H1 (cell line): ENCODE measurements at regions not wholly inside any gene's neighbourhood (a gene's known extent, or its start where the extent isn't known, plus 50 kb on each side); places are given as distances from the start of the nearest gene placed in this dataset.

Experiments used
- CTCF ChIA-PET: fragments of 300-600 bp; sonication (Branson Sonifier 250); formaldehyde crosslinking; loops from one replicate; lab custom pipeline; 2021; ENCODE audit not compliant: partially characterized antibody; lab: Charles Lee
- POLR2A ChIA-PET: fragments of 300-600 bp; sonication (Branson Sonifier 250); formaldehyde crosslinking; loops from one replicate; lab custom pipeline; 2021; ENCODE audit warnings: inconsistent platforms; ENCODE audit not compliant: partially characterized antibody; lab: Charles Lee
- DNase-seq, 2 experiments: peaks; one replicate each; pipeline versions ENCODE4 v3.0.0 to v3.0.0-alpha.2; 2010 to 2022; ENCODE audit warnings: low spot score in 2 of 2, low read depth in 1 of 2, mixed read lengths in 1 of 2
- FAIRE-seq: peaks from 2 replicates; lab custom pipeline; 2011; peaks lifted over from hg19 to GRCh38; lab: Jason Lieb, UNC
- H2AFZ ChIP-seq: 2 replicates; pipeline ENCODE4 v1.8.1; 2012; ENCODE audit warnings: low read length, inconsistent platforms
- H2AK5ac ChIP-seq: 2 replicates; pipeline ENCODE4 v1.6.1; 2013; ENCODE audit warnings: low read depth, low read length
- H2BK120ac ChIP-seq: replicated peaks from 2 replicates; pipeline ENCODE3; 2013; ENCODE audit warnings: low read depth, low read length, inconsistent platforms
- H2BK12ac ChIP-seq: 2 replicates; pipeline ENCODE4 v1.6.1; 2013; ENCODE audit warnings: low read depth, low read length
- H2BK15ac ChIP-seq: 2 replicates; pipeline ENCODE4 v1.6.1; 2013; ENCODE audit warnings: low read length
- H2BK20ac ChIP-seq: 2 replicates; pipeline ENCODE4 v1.6.1; 2013; ENCODE audit warnings: low read length
- H2BK5ac ChIP-seq: 2 replicates; pipeline ENCODE4 v1.6.1; 2013; ENCODE audit warnings: low read depth, low read length
- H3K14ac ChIP-seq: 2 replicates; pipeline ENCODE4 v1.6.1; 2013; ENCODE audit warnings: inconsistent platforms; ENCODE audit not compliant: insufficient read length
- H3K18ac ChIP-seq: 2 replicates; pipeline ENCODE4 v1.6.1; 2013; ENCODE audit warnings: low read length; ENCODE audit errors: extremely low read depth
- H3K23ac ChIP-seq: 2 replicates; pipeline ENCODE4 v1.6.1; 2013; ENCODE audit warnings: inconsistent platforms; ENCODE audit not compliant: insufficient read length
- H3K23me2 ChIP-seq: 2 replicates; pipeline ENCODE4 v1.6.1; 2013; ENCODE audit warnings: low read depth, low read length
- H3K27ac ChIP-seq: 2 replicates; pipeline ENCODE4 v1.6.1; 2011; ENCODE audit warnings: low read depth, low read length, inconsistent platforms
- H3K27me3 ChIP-seq, 4 experiments: replicated peaks in 1 of 4; 1 replicate in 1 of 4; 2 replicates in 3 of 4; pipeline versions ENCODE4 v1.6.1 to v1.8.1; 2011 to 2013; ENCODE audit warnings: low read length in 3 of 4, mild to moderate bottlenecking in 3 of 4, inconsistent platforms in 2 of 4, mixed read lengths in 2 of 4, moderate library complexity in 1 of 4; ENCODE audit not compliant: control insufficient read depth in 3 of 4, insufficient read depth in 3 of 4; ENCODE audit errors: extremely low read depth in 1 of 4
- H3K36me3 ChIP-seq, 4 experiments: 2 replicates each; pipeline versions ENCODE4 v1.6.1 to v1.8.1; 2011 to 2013; ENCODE audit warnings: mild to moderate bottlenecking in 4 of 4, low read length in 3 of 4, moderate library complexity in 2 of 4, control low read depth in 1 of 4, inconsistent platforms in 1 of 4; ENCODE audit not compliant: insufficient read depth in 4 of 4, control insufficient read depth in 2 of 4
- H3K4ac ChIP-seq: replicated peaks from 2 replicates; pipeline ENCODE3; 2013; ENCODE audit warnings: low read length, low read depth, mixed read lengths, inconsistent platforms; ENCODE audit not compliant: insufficient read length
- H3K4me1 ChIP-seq, 4 experiments: replicated peaks in 1 of 4; 1 replicate in 1 of 4; 2 replicates in 3 of 4; pipeline versions ENCODE4 v1.6.1 to v1.8.1; 2011 to 2013; ENCODE audit warnings: low read length in 3 of 4, inconsistent platforms in 2 of 4, mixed read lengths in 1 of 4; ENCODE audit not compliant: insufficient read depth in 4 of 4, control insufficient read depth in 3 of 4
- H3K4me2 ChIP-seq, 2 experiments: 2 replicates each; pipeline versions ENCODE4 v1.6.1 to v1.8.1; 2011 to 2013; ENCODE audit warnings: low read depth in 2 of 2, low read length in 2 of 2, control low read depth in 1 of 2, inconsistent platforms in 1 of 2, mild to moderate bottlenecking in 1 of 2; ENCODE audit not compliant: insufficient read depth in 1 of 2
- H3K4me3 ChIP-seq, 4 experiments: fragments of 200-600, 300-600 bp in 1 of 4; sonication (generic), shearing (Covaris generic), sonication (Bioruptor Twin) in 1 of 4; 2 replicates each; pipeline versions ENCODE4 v1.5.1 to v1.8.1; 2011 to 2016; ENCODE audit warnings: low read length in 4 of 4, low read depth in 3 of 4, control low read depth in 2 of 4, inconsistent platforms in 2 of 4, mild to moderate bottlenecking in 2 of 4, mixed read lengths in 1 of 4, moderate library complexity in 1 of 4; ENCODE audit not compliant: insufficient read depth in 2 of 4; ENCODE audit errors: extremely low read depth in 1 of 4
- H3K56ac ChIP-seq: replicated peaks from 2 replicates; pipeline ENCODE3; 2013; ENCODE audit warnings: low read depth, mild to moderate bottlenecking, mixed read lengths, low read length, inconsistent platforms; ENCODE audit not compliant: insufficient read length
- H3K79me1 ChIP-seq: 2 replicates; pipeline ENCODE4 v1.6.1; 2013; ENCODE audit warnings: low read depth, low read length, control low read depth
- H3K79me2 ChIP-seq, 2 experiments: 2 replicates each; pipeline versions ENCODE4 v1.6.1 to v1.8.1; 2012 to 2013; ENCODE audit warnings: low read length in 2 of 2, mild to moderate bottlenecking in 2 of 2, inconsistent platforms in 1 of 2; ENCODE audit not compliant: insufficient read depth in 2 of 2, control insufficient read depth in 1 of 2
- H3K9ac ChIP-seq, 4 experiments: replicated peaks in 1 of 4; 1 replicate in 1 of 4; 2 replicates in 3 of 4; pipeline versions ENCODE4 v1.6.1 to v1.8.1; 2011 to 2013; ENCODE audit warnings: low read depth in 3 of 4, low read length in 3 of 4, control low read depth in 2 of 4, mild to moderate bottlenecking in 2 of 4, moderate library complexity in 2 of 4, inconsistent platforms in 1 of 4; ENCODE audit errors: extremely low read depth in 1 of 4
- H3K9me3 ChIP-seq, 2 experiments: 2 replicates each; pipeline versions ENCODE4 v1.6.1 to v1.8.1; 2012 to 2013; ENCODE audit warnings: mild to moderate bottlenecking in 2 of 2, moderate library complexity in 2 of 2, control low read depth in 1 of 2, inconsistent platforms in 1 of 2, low read depth in 1 of 2, low read length in 1 of 2, mixed read lengths in 1 of 2; ENCODE audit not compliant: insufficient read depth in 2 of 2
- H4K20me1 ChIP-seq, 2 experiments: replicated peaks in 1 of 2; 2 replicates each; pipeline versions ENCODE3 to v1.8.1; 2011 to 2013; ENCODE audit warnings: inconsistent platforms in 2 of 2, low read length in 2 of 2, mild to moderate bottlenecking in 1 of 2; ENCODE audit not compliant: insufficient read depth in 2 of 2, control insufficient read depth in 1 of 2
- H4K5ac ChIP-seq: 2 replicates; pipeline ENCODE4 v1.6.1; 2013; ENCODE audit warnings: low read length, low read depth, mixed read lengths, inconsistent platforms; ENCODE audit not compliant: insufficient read length
- H4K8ac ChIP-seq: 2 replicates; pipeline ENCODE4 v1.8.0; 2013; ENCODE audit warnings: mild to moderate bottlenecking, moderate library complexity, low read length, inconsistent platforms; ENCODE audit not compliant: insufficient read depth; ENCODE audit errors: extremely low read depth
- H4K91ac ChIP-seq: replicated peaks from 2 replicates; pipeline ENCODE3; 2013; ENCODE audit warnings: low read length, mixed read lengths, inconsistent platforms; ENCODE audit not compliant: insufficient read length
- EP300 ChIP-seq, 2 experiments: IDR thresholded peaks; 1 replicate in 1 of 2; 2 replicates in 1 of 2; pipeline ENCODE4 v1.6.1; 2011 to 2012; ENCODE audit warnings: low read depth in 2 of 2, low read length in 2 of 2, mild to moderate bottlenecking in 2 of 2, borderline replicate concordance in 1 of 2, inconsistent platforms in 1 of 2, moderate library complexity in 1 of 2
- KDM1A ChIP-seq: fragments of 200-600, 300-600 bp; sonication (generic); IDR thresholded peaks from 2 replicates; pipeline ENCODE4 v1.7.1; 2016; ENCODE audit warnings: mild to moderate bottlenecking, low read length, borderline replicate concordance
- RFX5 ChIP-seq: IDR thresholded peaks from 2 replicates; pipeline ENCODE4 v1.6.1; 2011; ENCODE audit warnings: low read depth, low read length, improper control_type of control experiment, borderline replicate concordance
- SIX5 ChIP-seq: IDR thresholded peaks from 2 replicates; pipeline ENCODE4 v1.6.1; 2011; ENCODE audit warnings: mild to moderate bottlenecking, low read depth, low read length
- TAF7 ChIP-seq: optimal IDR thresholded peaks from 2 replicates; pipeline ENCODE3; 2011; ENCODE audit warnings: low read depth, mild to moderate bottlenecking, inconsistent platforms, low read length, moderate library complexity, borderline replicate concordance
- TBP ChIP-seq: IDR thresholded peaks from 2 replicates; pipeline ENCODE4 v1.6.1; 2011; ENCODE audit warnings: low read depth, low read length, improper control_type of control experiment
- ZNF274 ChIP-seq: IDR thresholded peaks from 2 replicates; pipeline ENCODE4 v1.7.0; 2012; ENCODE audit warnings: low read length, borderline replicate concordance; ENCODE audit errors: extremely low read depth
- WGBS, 2 experiments: shearing (Covaris generic) in 1 of 2; methylation state at CpG; one replicate each; pipeline versions ENCODE4 v1.1.6 to v1.1.7; 2013 to 2015; ENCODE audit warnings: low lambda C conversion rate in 2 of 2, mixed read lengths in 2 of 2, inconsistent platforms in 1 of 2, low coverage in 1 of 2, missing lambda C conversion rate in 1 of 2; ENCODE audit not compliant: insufficient replicate concordance in 2 of 2, insufficient coverage in 1 of 2, insufficient read length in 1 of 2; ENCODE audit errors: extremely low coverage in 1 of 2, missing lambda C conversion rate in 1 of 2; 5-methylcytosine and 5-hydroxymethylcytosine counted together

- H2AK5ac ChIP-seq = peak overlapping the region; percentile 41; the same call in 1 of the 2 replicates
- H3K36me3 ChIP-seq = no peaks in the 10 kb centered on the region
- FAIRE-seq = no peak
- no peak overlapping the region for H3K4ac ChIP-seq
- DNase-seq = no peak
- no peak overlapping the region for H2AFZ ChIP-seq
- TF ChIP-seq EP300 (IDR thresholded peaks at IDR 0.05; ENCODE audit: borderline replicate concordance in 1 of 2, low read depth in 2 of 2, low read length in 2 of 2) (no peak), ZNF274 (no peak), SIX5 (no peak), TBP (no peak), RFX5 (no peak), TAF7 (no peak), KDM1A (no peak)
- H4K8ac ChIP-seq = no peak overlapping the region
- peaks cover 0 to 12% (median 3%) of the 10 kb centered on the region in 4 experiments; a peak in 4 of 7 replicates for H3K4me1 ChIP-seq
- ChIA-PET CTCF (interaction anchor here (0.9 to 11.6 kb wide), 8 partner anchors 15 to 136 kb away, joined by 3 to 177 read pairs (median 4); no protein-coding TSS in a partner anchor), POLR2A (interaction anchor here (1.4 kb wide), 1 partner anchor 24 kb away, joined by 4 read pairs; no protein-coding TSS in a partner anchor)
- H3K23ac ChIP-seq = no peak overlapping the region
- peak overlapping the region; percentile 8; the same call in 1 of the 2 replicates for H2BK15ac ChIP-seq
- peak overlapping the region; percentile 6; the same call in 1 of the 2 replicates for H3K18ac ChIP-seq
- peaks cover 2 to 3% of the 10 kb centered on the region in 2 experiments for H4K20me1 ChIP-seq
- peak overlapping the region; percentile 66 for H2BK5ac ChIP-seq
- H2BK12ac ChIP-seq = peak overlapping the region; percentile 35; the same call in 1 of the 2 replicates
- H3K27ac ChIP-seq = no peak overlapping the region
- H3K79me2 ChIP-seq = no peaks in the 10 kb centered on the region
- H3K4me2 ChIP-seq = no peak overlapping the region
- no peaks in the 10 kb centered on the region for H3K79me1 ChIP-seq
- H3K4me3 ChIP-seq = no peak overlapping the region
- no peak overlapping the region for H3K14ac ChIP-seq
- H2BK20ac ChIP-seq = no peak overlapping the region
- WGBS, 2 experiments = 96% methylated on average over 10 of the region's 10 CpGs; no CpG with 5 or more reads in 1 of the 2 experiments
- no peak overlapping the region for H3K9ac ChIP-seq
- H3K23me2 ChIP-seq = no peaks in the 10 kb centered on the region; the same call in 1 of the 2 replicates
- no peak overlapping the region for H4K91ac ChIP-seq
- no peak overlapping the region for H4K5ac ChIP-seq
- H2BK120ac ChIP-seq = no peak overlapping the region
- no peak overlapping the region for H3K56ac ChIP-seq
- no peaks in the 10 kb centered on the region for H3K27me3 ChIP-seq
- H3K9me3 ChIP-seq = peaks cover 6 to 8% of the 10 kb centered on the region in 2 experiments; a peak in 3 of 4 replicates
Observed at GRCh38 chr16:85353013-85353412, 240.7 kb upstream of the CIBAR2 start.
